Body of pancreas (tissue), 4 donors: ENCODE measurements at regions not wholly inside any gene's neighbourhood (a gene's known extent, or its start where the extent isn't known, plus 50 kb on each side); places are given as distances from the start of the nearest gene placed in this dataset.

Experiments used
- ATAC-seq: fragments of 150-250 bp; one replicate; pipeline ENCODE4 v1.9.1; 2016
- DNase-seq, 4 donors: peaks; one replicate each; pipeline ENCODE4 v3.0.0-alpha.2; 2019
- H3K27ac ChIP-seq, 4 donors: fragments of 200-600 bp; sonication (generic); 1 replicate in 3 of 4; 2 replicates in 1 of 4; pipeline versions ENCODE4 v1.5.1 to v1.6.1; 2016 to 2019; ENCODE audit warnings: mild to moderate bottlenecking in 1 of 4, mixed read lengths in 1 of 4, moderate library complexity in 1 of 4
- H3K27me3 ChIP-seq, 2 donors: fragments of 200-600 bp; sonication (generic); one replicate each; pipeline ENCODE4 v1.6.0; 2016; ENCODE audit warnings: mild to moderate bottlenecking in 1 of 2
- H3K36me3 ChIP-seq, 2 donors: fragments of 200-600 bp; sonication (generic); replicated peaks in 1 of 2; 2 replicates each; pipeline ENCODE4 v1.5.1; 2016; ENCODE audit warnings: low read depth in 2 of 2; ENCODE audit not compliant: insufficient read depth in 1 of 2
- H3K4me1 ChIP-seq: fragments of 200-600 bp; sonication (generic); one replicate; pipeline ENCODE4 v1.6.0; 2016
- H3K4me3 ChIP-seq, 2 donors: fragments of 200-600 bp; sonication (generic); 1 replicate in 1 of 2; 2 replicates in 1 of 2; pipeline ENCODE4 v1.5.1; 2016 to 2019
- H3K9me3 ChIP-seq, 3 donors: fragments of 200-600 bp; sonication (generic); 1 replicate in 2 of 3; 2 replicates in 1 of 3; pipeline ENCODE4 v1.5.1; 2016
- POLR2A ChIP-seq, 3 donors: fragments of 450-650 bp; IDR thresholded peaks; one replicate each; pipeline ENCODE4 v1.6.1; 2016; ENCODE audit warnings: antibody characterized with exemption in 3 of 3, mild to moderate bottlenecking in 2 of 3
- WGBS, 2 donors: methylation state at CpG; one replicate each; pipeline ENCODE4 v1.1.5; 2017; 5-methylcytosine and 5-hydroxymethylcytosine counted together
- intact Hi-C: fragments of 100-400 bp; cut with DNase I; formaldehyde crosslinking; loops from one replicate; pipeline ENCODE4 v1.15.1; 2023
- TF ChIP-seq, protein P1 (sequence below), 7 experiments: fragments of 450-650 bp in 4 of 7; fragments of 200-600 bp in 3 of 7; sonication (generic) in 3 of 7; IDR thresholded peaks; one replicate each; pipeline ENCODE4 v1.5.1; 2016 to 2019; ENCODE audit warnings: antibody characterized with exemption in 7 of 7

DNA sequence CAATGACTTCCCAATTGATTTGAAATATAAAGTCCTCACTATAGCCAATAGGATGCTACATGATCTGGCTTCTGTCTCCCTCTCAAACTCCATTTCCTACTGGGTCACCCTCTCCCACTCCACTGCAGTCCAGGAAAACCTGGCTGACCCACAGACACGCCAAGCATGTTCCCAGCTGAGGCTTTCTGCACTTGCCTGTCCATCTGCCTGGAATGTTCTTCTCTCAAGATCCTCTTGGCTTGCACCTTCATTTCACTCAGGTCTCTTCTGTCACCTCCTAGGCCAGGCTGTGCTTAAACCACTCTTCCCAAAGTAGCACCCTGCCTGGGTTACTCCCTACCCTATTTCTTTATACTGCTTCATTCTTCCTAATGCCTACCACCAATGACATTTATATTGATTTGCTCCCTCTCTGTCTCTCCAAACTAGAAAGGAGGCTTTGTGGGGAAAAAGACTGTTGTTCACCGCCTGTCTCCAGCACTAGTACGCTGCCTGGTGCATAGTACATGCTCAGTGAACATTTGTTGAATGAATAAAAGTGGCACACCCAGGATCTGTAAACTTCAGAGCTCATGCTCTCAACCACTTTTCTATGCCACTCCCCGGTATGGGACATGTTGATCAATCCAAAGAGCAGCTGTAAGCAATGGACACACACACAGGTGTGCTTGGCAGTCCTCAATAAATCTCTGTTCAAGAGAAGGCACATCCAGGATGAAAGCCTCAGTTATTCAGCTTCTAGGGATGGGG, 261.3 kb downstream of the FOXO1 start:
- intact Hi-C loops, result no loop called here
- DNase-seq, result no peak
- H3K4me3 ChIP-seq, result no peak overlapping the region
- 94 to 97% methylated on average over 4 of the region's 4 CpGs for WGBS, 2 donors
- TF ChIP-seq, protein P1, sequence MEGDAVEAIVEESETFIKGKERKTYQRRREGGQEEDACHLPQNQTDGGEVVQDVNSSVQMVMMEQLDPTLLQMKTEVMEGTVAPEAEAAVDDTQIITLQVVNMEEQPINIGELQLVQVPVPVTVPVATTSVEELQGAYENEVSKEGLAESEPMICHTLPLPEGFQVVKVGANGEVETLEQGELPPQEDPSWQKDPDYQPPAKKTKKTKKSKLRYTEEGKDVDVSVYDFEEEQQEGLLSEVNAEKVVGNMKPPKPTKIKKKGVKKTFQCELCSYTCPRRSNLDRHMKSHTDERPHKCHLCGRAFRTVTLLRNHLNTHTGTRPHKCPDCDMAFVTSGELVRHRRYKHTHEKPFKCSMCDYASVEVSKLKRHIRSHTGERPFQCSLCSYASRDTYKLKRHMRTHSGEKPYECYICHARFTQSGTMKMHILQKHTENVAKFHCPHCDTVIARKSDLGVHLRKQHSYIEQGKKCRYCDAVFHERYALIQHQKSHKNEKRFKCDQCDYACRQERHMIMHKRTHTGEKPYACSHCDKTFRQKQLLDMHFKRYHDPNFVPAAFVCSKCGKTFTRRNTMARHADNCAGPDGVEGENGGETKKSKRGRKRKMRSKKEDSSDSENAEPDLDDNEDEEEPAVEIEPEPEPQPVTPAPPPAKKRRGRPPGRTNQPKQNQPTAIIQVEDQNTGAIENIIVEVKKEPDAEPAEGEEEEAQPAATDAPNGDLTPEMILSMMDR (IDR thresholded peaks at IDR 0.05), result no peak
- H3K27ac ChIP-seq, result no peak overlapping the region
- no peaks in the 10 kb centered on the region for H3K9me3 ChIP-seq
- peaks cover 20% of the 10 kb centered on the region for H3K4me1 ChIP-seq
- H3K27me3 ChIP-seq, result no peaks in the 10 kb centered on the region
- H3K36me3 ChIP-seq, result no peaks in the 10 kb centered on the region
- no peak for ATAC-seq

DNA sequence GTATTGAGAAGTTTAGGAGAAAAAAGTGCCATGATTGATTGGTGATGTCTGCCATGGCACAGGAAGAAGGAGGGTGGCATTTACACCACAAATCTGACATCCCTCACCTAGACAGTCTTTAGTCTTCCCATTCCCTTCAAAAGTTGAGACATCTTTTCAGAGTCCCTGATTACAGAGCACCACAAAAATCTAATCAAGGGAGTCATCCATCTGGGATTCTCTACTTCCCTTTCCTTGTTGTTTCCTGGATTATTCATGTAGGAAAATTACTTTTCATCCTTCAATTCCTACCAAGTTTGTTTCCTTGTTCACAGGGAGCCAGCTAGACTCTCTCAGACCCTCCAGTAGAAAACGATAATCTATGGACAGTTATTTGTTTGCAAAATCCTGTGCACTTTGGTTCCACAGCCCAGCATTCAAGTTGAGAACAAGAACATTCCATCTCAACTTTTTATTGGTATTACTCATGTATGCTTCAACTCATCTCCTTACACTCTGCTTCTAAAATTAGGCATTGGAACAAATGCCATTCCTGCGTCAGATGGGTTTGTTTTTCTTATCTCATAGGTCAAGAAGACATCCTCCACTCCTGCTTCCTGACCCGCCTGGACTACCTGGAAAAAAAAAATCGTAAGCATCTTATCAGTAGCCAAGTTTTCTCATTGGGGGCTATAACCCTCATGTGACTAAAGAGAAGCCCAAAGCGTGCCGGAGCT, 259.9 kb downstream of the FOXO1 start:
- 59 to 68% methylated on average over 6 of the region's 6 CpGs for WGBS, 2 donors
- no peak for DNase-seq
- H3K27ac ChIP-seq, result no peak overlapping the region
- H3K4me1 ChIP-seq, result peaks cover 20% of the 10 kb centered on the region
- intact Hi-C loops, result no loop called here
- H3K9me3 ChIP-seq, result no peaks in the 10 kb centered on the region
- TF ChIP-seq, protein P1 (IDR thresholded peaks at IDR 0.05), result no peak
- H3K36me3 ChIP-seq, result no peaks in the 10 kb centered on the region
- no peak overlapping the region for H3K4me3 ChIP-seq
- no peak for ATAC-seq
- no peaks in the 10 kb centered on the region for H3K27me3 ChIP-seq

DNA sequence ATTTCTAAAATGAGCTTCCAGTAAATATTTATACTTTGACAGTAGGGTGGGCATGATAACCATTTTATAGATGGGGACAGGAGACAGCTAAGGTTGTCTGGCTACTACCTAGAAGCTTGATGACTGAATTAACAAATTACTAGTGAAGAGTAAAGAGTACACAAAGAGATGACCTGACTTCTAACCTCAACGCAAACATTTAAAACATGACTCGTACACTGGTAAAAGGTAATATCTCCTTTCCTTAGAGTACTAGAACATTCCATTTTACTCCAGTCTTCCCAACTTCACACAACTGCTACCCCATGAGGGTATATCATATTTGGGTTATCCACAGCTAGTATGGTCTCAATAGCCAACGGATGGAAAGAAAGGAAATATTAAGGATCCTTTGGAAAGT, 258.9 kb downstream of the FOXO1 start:
- intact Hi-C loops, result no loop called here
- Histone ChIP-seq H3K36me3 (no peaks in the 10 kb centered on the region), H3K4me3 (no peak overlapping the region), H3K9me3 (no peaks in the 10 kb centered on the region), H3K4me1 (peaks cover 10% of the 10 kb centered on the region), H3K27ac (no peak overlapping the region), H3K27me3 (no peaks in the 10 kb centered on the region)
- no peak for TF ChIP-seq POLR2A (IDR thresholded peaks at IDR 0.05)
- TF ChIP-seq, protein P1 (IDR thresholded peaks at IDR 0.05), result no peak
- WGBS, 2 donors, result 94 to 99% methylated on average over 3 of the region's 3 CpGs
- DNase-seq (no peak), ATAC-seq (no peak)

DNA sequence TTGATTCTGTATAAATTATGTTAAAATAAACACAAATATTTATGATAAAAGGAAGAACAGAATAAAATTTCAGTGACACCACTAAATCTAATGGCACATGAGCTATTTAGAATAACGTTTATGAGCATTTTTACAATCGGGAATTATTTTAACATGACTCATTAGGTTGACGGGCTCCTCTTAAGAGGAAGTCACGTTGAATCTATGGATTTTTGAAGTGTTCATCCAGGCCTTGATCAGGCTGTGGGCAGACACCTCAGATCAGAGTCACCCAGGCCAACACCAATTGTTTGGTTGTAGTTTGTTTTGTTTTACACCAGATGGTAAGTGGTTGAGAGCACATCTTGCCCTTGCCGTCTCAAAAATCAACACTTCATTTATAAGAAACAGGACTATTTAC, 257.8 kb downstream of the FOXO1 start:
- intact Hi-C loops, result no loop called here

More for the DNA sequence above, 257.8 kb downstream of the FOXO1 start:
- H3K4me3 ChIP-seq, result no peak overlapping the region
- H3K4me1 ChIP-seq, result no peaks in the 10 kb centered on the region
- H3K9me3 ChIP-seq, result no peaks in the 10 kb centered on the region
- no peaks in the 10 kb centered on the region for H3K36me3 ChIP-seq
- 77 to 85% methylated on average over 5 of the region's 5 CpGs for WGBS, 2 donors
- H3K27ac ChIP-seq, result no peak overlapping the region
- no peak for ATAC-seq
- TF ChIP-seq, protein P1 (IDR thresholded peaks at IDR 0.05), result no peak
- TF ChIP-seq POLR2A (IDR thresholded peaks at IDR 0.05), result no peak
- H3K27me3 ChIP-seq, result no peaks in the 10 kb centered on the region
- DNase-seq, result no peak
